Heart right ventricle (tissue), 16 donors: ENCODE measurements at regions not wholly inside any gene's neighbourhood (a gene's known extent, or its start where the extent isn't known, plus 50 kb on each side); places are given as distances from the start of the nearest gene placed in this dataset.
A peak's percentile ranks its signal among the peaks of the same experiment; 100 is the strongest.

Experiments
- ATAC-seq, 8 donors: fragments of 200-7000 bp; cut with Tn5 transposase; one replicate each; pipeline ENCODE4 v1.9.1; 2020; ENCODE audit warnings: mild to moderate bottlenecking in 8 of 8, moderate library complexity in 8 of 8, moderate number of reproducible peaks in 1 of 8
- DNase-seq, 2 donors: peaks; one replicate each; pipeline ENCODE4 v3.0.0-alpha.2; 2020
- H3K27ac ChIP-seq, 10 donors: fragments of 200-600 bp; sonication (generic) in 2 of 10; one replicate each; pipeline versions ENCODE4 v1.5.0 to v1.8.0; 2020 to 2022; ENCODE audit warnings: mild to moderate bottlenecking in 3 of 10
- H3K27me3 ChIP-seq, 7 donors: fragments of 200-600 bp; one replicate each; pipeline ENCODE4 v1.8.0; 2021 to 2022; ENCODE audit warnings: mild to moderate bottlenecking in 2 of 7
- H3K36me3 ChIP-seq, 9 donors: fragments of 200-600 bp; sonication (generic) in 1 of 9; one replicate each; pipeline versions ENCODE4 v1.5.0 to v1.8.0; 2020 to 2022; ENCODE audit warnings: mild to moderate bottlenecking in 2 of 9
- H3K4me1 ChIP-seq, 9 donors: fragments of 200-600 bp; sonication (generic) in 1 of 9; one replicate each; pipeline versions ENCODE4 v1.5.0 to v1.8.0; 2020 to 2022; ENCODE audit warnings: mild to moderate bottlenecking in 4 of 9
- H3K4me3 ChIP-seq, 10 donors: fragments of 200-600 bp; sonication (generic) in 2 of 10; one replicate each; pipeline versions ENCODE4 v1.5.0 to v1.8.0; 2020 to 2022; ENCODE audit warnings: mild to moderate bottlenecking in 7 of 10, moderate library complexity in 2 of 10
- H3K9me3 ChIP-seq, 11 donors: fragments of 200-600 bp in 10 of 11; sonication (generic) in 2 of 11; one replicate each; pipeline versions ENCODE4 v1.5.0 to v1.8.0; 2013 to 2022; ENCODE audit warnings: mild to moderate bottlenecking in 2 of 11, control low read depth in 1 of 11, moderate library complexity in 1 of 11
- WGBS, 2 donors: extraction: QIAGEN DNeasy Blood & Tissue Kit; methylation state at CpG; one replicate each; pipeline ENCODE4 v1.1.7; 2013; ENCODE audit warnings: inconsistent platforms in 1 of 2; 5-methylcytosine and 5-hydroxymethylcytosine counted together
- intact Hi-C, 10 donors: fragments of 100-400 bp; cut with DNase I; formaldehyde crosslinking; loops; one replicate each; pipeline versions ENCODE4 v1.11.1 to v1.14.2; 2022
- TF ChIP-seq, protein P1 (sequence below), 9 donors: fragments of 200-600 bp; sonication (generic) in 2 of 9; IDR thresholded peaks; one replicate each; pipeline versions ENCODE4 v1.5.0 to v1.8.0; 2021 to 2022; ENCODE audit warnings: antibody characterized with exemption in 9 of 9, mild to moderate bottlenecking in 5 of 9, moderate library complexity in 1 of 9
- donor health status: Arrhythmogenic right ventricular cardiomyopathy.
- donor health status: ischemic (EF 13 %, LVEDD 7.1; RV severe dilation, severe dysfunction).
- donor health status: healthy with polysubstance abuse.
- donor health status: DM: no; HTN: yes; CAD: no.
- donor health status: DM: no; HTN: no; CAD: no.
- donor health status: ischemic (EF 25% LVEDD 6.9; RV normal size, moderate dysfunction).
- donor health status: ischemic (EF 25% LVEDD 5.7; RV mildly dilated, moderate dysfunction).
- donor health status: healthy.
- donor health status: DM: yes; HTN: yes; CAD: no.
- donor health status: Ischemic cardiomyopathy.
- donor health status: ischemic (EF 35%, LVEDD 5.7; RV mildly dilated, moderate dysfunction).
- donor health status: nonischemic (EF 11% LVEDD 7.7; RV severe dilation, severe dysfunction).
- donor health status: DM: yes; HTN: yes; CAD: no.
- donor health status: PGD.
- donor health status: ischemic (EF 29% LVEDD 5.4; RV normal size, mild dysfunction).
- donor health status: nonischemic (EF 23%, LVEDD 6.1; RV moderate dilation, normal function).

DNA sequence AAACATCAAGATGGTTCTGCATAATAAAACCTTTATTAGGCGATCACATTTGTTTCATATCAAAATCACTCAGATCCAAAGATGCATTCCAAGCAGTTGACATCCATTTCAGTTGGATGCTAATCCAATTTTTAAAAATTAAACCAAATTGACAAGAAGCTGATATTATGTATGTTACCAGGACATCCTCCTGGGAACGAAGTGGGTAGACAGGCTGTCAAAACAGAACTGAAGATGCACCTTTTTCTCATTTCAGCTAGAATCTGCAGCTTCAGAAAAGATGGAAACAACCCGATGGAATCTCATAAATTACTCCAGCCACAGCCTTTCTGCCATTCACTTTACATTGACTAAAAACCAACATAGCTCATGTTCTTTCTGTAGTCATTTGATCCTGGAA, 268.4 kb downstream of the PLPP3 start:
- no peaks in the 10 kb centered on the region for H3K36me3 ChIP-seq
- no peak overlapping the region for H3K4me3 ChIP-seq
- ATAC-seq (no peak), DNase-seq (no peak)
- no peaks in the 10 kb centered on the region for H3K27me3 ChIP-seq
- intact Hi-C loops: no loop called here
- H3K9me3 ChIP-seq: peaks cover 0 to 30% (median 3%) of the 10 kb centered on the region in 11 donors
- peaks cover 0 to 14% (median 4%) of the 10 kb centered on the region in 9 donors for H3K4me1 ChIP-seq
- H3K27ac ChIP-seq: no peak overlapping the region
- TF ChIP-seq, protein P1, sequence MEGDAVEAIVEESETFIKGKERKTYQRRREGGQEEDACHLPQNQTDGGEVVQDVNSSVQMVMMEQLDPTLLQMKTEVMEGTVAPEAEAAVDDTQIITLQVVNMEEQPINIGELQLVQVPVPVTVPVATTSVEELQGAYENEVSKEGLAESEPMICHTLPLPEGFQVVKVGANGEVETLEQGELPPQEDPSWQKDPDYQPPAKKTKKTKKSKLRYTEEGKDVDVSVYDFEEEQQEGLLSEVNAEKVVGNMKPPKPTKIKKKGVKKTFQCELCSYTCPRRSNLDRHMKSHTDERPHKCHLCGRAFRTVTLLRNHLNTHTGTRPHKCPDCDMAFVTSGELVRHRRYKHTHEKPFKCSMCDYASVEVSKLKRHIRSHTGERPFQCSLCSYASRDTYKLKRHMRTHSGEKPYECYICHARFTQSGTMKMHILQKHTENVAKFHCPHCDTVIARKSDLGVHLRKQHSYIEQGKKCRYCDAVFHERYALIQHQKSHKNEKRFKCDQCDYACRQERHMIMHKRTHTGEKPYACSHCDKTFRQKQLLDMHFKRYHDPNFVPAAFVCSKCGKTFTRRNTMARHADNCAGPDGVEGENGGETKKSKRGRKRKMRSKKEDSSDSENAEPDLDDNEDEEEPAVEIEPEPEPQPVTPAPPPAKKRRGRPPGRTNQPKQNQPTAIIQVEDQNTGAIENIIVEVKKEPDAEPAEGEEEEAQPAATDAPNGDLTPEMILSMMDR (IDR thresholded peaks at IDR 0.05): no peak
- 78 to 86% methylated on average over 3 of the region's 3 CpGs for WGBS, 2 donors

DNA sequence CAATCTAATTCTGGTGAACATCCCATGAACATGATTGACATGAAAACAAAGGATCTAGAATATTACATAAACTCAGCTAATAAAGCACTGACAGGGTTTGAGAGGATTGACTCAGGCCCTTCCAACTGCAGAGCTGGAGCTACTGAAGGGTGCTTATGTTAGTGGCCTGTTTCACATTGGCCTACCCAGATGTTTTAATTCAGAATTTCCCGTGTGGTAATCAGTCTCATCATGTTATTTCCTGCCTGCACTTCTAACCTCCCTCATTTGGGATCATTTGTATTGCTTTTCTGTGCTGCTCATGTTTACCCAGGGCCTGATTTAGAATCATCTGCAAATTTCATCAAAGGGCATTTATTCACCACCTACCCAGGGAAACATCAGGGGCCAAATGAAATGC, 270.3 kb downstream of the PLPP3 start:
- H3K4me1 ChIP-seq: peaks cover 2 to 30% (median 8%) of the 10 kb centered on the region in 9 donors
- no peak overlapping the region for H3K4me3 ChIP-seq
- 32 to 56% methylated on average over 1 of the region's 1 CpG for WGBS, 2 donors
- intact Hi-C loops: no loop called here
- TF ChIP-seq, protein P1 (IDR thresholded peaks at IDR 0.05): no peak
- no peaks in the 10 kb centered on the region for H3K36me3 ChIP-seq
- no peak for DNase-seq
- H3K27me3 ChIP-seq: no peaks in the 10 kb centered on the region
- H3K27ac ChIP-seq: peak overlapping the region in 1 of 10 donors; percentile 16
- ATAC-seq: peak in 2 of 8 donors; percentile 39 to 52
- peaks cover 0 to 23% (median under 1%) of the 10 kb centered on the region in 11 donors for H3K9me3 ChIP-seq

DNA sequence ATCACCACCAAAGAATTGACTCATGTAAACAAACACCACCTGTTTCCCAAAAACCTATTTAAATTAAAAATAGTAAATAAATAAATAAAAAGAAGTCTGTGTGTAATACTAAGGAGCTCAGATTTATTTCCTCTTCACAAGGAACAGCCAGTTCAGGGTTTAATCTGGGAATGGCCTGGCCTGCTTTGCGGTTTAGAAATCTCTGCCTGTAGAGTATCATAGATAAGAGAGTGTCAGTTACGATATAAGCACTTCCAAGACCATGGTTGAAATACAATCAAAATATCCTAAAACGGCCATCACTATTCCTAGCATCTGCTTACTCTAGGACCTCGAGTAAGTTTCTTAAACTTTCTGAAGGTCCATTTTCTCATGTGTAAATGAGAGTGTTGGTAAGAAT, 274.4 kb downstream of the PLPP3 start:
- H3K4me3 ChIP-seq: no peak overlapping the region
- peak; percentile 55 to 90 (median 79) for ATAC-seq
- H3K9me3 ChIP-seq: peaks cover 0 to 15% (median 0%) of the 10 kb centered on the region in 11 donors
- WGBS, 2 donors: 35 to 37% methylated on average over 4 of the region's 4 CpGs
- H3K27ac ChIP-seq: peak overlapping the region in 9 of 10 donors; percentile 4 to 67 (median 59)
- no peaks in the 10 kb centered on the region for H3K36me3 ChIP-seq
- no peaks in the 10 kb centered on the region for H3K27me3 ChIP-seq
- H3K4me1 ChIP-seq: peaks cover 2 to 48% (median 20%) of the 10 kb centered on the region in 9 donors
- TF ChIP-seq, protein P1 (IDR thresholded peaks at IDR 0.05): no peak
- DNase-seq: peak in 1 of 2 donors; percentile 11
- intact Hi-C loops: no loop called here

DNA sequence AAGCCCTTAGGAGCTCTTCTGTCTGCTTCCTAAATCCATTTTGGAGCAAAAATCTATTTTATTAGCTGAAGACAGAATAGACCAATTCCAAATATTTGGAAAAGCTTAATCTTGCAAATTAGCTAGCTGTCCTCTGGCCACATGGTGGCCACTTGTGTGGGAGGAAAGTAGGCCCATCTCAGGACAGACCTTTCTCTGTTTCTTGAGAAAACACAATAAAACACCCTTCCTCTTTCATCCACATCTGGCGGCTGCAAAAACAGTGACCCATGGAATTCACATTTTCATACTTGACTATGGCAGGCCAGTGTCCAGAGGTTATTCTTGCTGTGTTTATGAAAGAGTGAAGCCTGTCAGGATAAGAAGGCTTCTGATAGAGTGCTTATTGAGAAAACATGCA, 275.6 kb downstream of the PLPP3 start:
- Histone ChIP-seq H3K9me3 (peaks cover 0 to 14% (median 0%) of the 10 kb centered on the region in 11 donors), H3K36me3 (no peaks in the 10 kb centered on the region), H3K27ac (peak overlapping the region in 5 of 10 donors; percentile 10 to 65 (median 59)), H3K4me1 (peaks cover 2 to 40% (median 17%) of the 10 kb centered on the region in 9 donors), H3K27me3 (no peaks in the 10 kb centered on the region), H3K4me3 (no peak overlapping the region)
- no peak for ATAC-seq
- intact Hi-C loops: no loop called here
- TF ChIP-seq, protein P1 (IDR thresholded peaks at IDR 0.05): no peak
- WGBS, 2 donors: 85 to 95% methylated on average over 1 of the region's 1 CpG
- DNase-seq: no peak
